Hepatic stellate cell (primary cell): ENCODE measurements at regions not wholly inside any gene's neighbourhood (a gene's known extent, or its start where the extent isn't known, plus 50 kb on each side); places are given as distances from the start of the nearest gene placed in this dataset.

Experiments used
- DNase-seq: peaks from one replicate; pipeline ENCODE4 v3.0.0; 2011; ENCODE audit warnings: low spot score

DNA sequence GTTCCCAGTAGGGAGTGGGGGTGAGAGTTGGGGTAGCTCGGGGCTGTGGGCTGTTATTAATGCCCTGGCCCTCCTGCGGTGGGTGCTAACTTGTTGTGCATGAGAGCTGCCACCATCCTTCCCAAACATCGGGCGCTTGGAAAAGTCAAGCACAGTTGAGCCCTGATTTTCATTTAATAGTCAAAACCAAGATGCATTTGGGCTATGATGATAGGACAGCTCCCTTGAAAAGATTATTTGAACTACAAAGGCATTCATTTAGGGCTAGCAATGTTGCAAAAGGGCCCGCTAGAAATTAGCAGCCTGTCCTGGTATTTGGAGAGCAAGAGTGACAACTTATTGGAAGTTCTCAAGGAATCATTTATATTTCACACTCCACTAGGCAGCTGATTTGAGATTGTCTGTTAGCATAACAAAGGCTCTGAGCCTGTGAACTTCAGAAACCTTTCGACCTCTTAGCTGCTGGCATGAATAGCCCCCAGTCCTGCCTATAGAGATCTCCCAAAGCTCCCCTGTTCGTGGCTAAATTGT, 128.2 kb upstream of the TMEM161B start:
- no peak for DNase-seq

DNA sequence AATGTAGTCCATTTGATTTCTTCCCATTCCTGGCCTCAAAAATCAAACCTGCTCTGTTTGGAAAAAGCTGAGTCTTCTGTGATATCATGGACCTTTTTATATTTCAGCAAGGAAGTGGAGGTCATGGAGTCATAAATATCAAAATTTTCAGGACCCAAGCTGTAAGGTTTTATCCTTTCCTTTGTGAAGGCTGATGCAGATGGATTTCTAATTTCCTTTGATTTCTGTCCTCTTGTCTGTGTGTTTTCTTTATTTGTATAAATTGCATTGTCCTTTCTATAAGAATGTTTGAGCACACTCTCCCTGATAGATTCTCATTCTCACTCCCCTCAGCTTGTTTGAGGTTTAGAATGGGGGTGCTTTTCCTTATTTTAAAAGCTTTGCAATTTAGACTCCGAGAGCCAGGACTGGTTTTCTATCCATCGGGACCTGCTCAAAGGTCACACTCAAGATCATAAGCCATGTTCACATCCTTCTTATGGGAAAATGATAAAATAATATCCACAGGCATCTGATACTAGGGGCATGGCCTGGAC, 127.4 kb upstream of the TMEM161B start:
- no peak for DNase-seq

DNA sequence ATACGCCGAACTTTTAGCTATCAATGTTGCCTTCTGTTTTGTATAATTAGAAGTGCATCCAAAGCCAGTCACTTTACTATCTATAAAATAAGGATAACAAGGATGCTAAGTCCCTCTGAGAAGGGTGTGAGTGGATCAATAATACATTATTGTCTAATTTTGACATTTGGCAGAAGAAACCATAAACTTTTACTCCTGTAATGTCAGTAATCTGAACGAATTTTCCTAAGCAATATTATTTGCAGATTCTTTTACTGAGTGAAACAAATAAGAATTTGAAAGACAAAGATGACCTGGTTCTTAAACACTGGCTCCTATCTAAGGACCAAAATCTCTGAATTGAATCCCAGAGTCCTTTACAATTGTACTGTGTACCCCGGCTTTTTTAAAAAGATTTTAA, 126.6 kb upstream of the TMEM161B start:
- DNase-seq, result no peak

GRCh38 chr5:88394536-88395175, 126.0 kb upstream of the TMEM161B start:
- no peak for DNase-seq

DNA sequence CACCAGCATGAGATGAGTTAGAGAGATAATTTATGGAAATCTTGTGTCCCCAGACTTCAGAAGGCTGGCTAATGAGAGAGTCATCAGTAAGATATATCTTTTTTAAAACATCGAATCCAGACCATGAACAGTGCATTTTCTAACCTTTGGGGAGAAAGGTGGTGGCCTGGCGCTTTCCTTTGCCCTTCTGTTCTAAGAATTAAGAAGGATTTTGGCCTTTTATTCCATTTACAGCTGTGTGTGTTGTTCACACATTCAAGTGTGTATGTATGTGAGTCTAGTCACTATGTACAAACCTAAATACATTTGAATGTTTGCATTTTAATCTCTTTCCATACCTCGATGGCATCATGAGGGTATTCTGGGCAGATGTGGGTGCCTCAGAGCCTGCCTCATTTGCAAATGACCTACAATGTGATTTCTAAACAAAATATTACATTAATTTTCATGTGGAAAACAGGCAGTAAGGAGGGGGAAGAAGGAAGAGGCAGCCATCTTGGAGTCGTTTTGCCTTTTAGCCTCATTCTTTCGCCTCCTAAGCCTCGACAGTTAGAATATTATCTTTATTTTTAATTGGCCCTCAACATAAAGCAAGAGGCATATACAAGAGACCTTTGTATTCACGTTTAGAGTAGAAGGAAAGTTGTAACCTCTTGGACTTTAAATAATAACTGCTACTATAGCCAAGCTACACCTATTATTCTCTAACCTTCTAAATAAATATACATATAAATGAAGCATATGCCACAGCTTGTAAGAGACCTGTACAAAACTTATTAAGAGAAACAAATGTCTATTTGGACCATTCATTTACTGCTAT, 125.3 kb upstream of the TMEM161B start:
- DNase-seq, result no peak

DNA sequence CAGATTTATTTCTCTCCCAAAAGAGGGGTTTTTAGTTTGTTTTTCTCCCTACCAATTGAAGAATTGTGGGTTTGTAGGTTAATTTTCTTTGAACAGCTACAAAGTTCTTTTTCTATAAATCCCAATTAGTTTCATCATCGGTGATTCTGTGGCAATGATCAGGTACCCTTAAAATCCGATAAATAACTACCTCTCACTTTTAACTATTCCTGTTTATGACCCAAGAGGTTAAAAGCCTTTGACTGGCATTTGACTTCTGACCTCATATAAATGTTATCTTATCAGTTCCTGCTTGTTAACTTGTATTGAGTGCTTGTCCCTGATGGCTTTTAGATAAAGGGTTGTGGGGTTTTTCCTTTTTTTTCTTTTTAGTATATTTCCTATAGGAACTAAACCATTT, 124.4 kb upstream of the TMEM161B start:
- DNase-seq, result no peak

- DNase-seq, result no peak
Measured at GRCh38 chr5:88391991-88392390, 123.3 kb upstream of the TMEM161B start.

- DNase-seq, result no peak
Measured at GRCh38 chr5:88391116-88391515, 122.5 kb upstream of the TMEM161B start.

DNA sequence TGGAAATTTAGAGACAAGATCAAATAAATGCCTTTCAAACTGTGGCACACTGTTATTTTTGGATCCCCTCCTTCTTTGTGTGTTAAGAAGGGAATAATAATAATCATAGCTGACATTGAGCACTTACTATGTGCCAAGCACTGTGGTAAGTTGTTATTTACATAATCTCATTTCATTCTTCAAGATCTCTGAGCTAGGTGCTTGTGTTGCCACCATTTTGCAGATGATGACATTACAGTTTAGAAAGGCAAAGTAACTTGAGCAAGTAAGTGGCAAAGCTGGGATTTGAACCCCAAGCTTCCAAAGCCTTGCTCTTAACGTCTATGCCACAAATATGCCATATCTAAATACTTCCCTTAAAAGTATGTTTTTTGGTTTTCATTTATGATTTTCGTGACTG, 121.8 kb upstream of the TMEM161B start:
- DNase-seq, result no peak

DNA sequence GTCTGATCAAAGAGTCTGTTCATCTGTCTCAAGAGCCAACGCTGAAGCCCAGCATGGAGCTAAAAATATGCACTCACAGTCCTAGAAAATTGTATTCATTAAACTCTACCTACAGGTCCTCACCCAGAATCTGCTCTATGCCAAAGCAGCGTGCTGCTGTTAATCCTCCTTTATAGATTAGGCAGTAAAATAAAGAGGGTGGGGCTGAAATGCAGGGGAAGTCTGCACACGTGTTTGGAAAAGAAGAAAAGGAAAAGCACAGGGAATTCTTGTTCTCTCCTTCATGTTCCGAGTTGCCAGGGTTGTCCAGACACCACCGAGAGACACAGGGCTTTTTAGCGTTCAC, 121.4 kb upstream of the TMEM161B start:
- no peak for DNase-seq

- DNase-seq, result no peak
Measured at GRCh38 chr5:88389338-88390095, 120.9 kb upstream of the TMEM161B start.

- DNase-seq, result no peak
Measured at GRCh38 chr5:88388476-88389337, 120.1 kb upstream of the TMEM161B start.

- no peak for DNase-seq
Measured at GRCh38 chr5:88384886-88385285, 116.2 kb upstream of the TMEM161B start.

- DNase-seq, result no peak
Measured at GRCh38 chr5:88380332-88380731, 111.7 kb upstream of the TMEM161B start.

GRCh38 chr5:88377705-88378656, 109.3 kb upstream of the TMEM161B start:
- no peak for DNase-seq

- DNase-seq, result no peak
Measured at GRCh38 chr5:88377240-88377639, 108.6 kb upstream of the TMEM161B start.

DNA sequence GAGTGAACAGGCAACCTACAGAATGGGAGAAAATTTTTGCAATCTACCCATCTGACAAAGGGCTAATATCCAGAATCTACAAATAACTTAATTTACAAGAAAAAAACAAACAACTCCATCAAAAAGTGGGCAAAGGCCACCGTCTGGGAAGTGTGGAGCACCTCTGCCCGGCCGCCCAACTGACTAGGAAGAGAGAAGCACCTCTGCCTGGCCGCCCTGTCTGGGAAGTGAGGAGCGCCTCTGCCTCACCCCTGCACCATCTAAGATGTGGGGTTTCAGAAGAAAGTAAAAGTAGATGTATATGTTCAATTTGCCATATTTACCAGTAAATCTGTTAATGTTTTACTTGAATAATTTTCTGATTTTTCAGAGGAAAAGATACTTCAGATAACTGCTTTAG, 108.1 kb upstream of the TMEM161B start:
- DNase-seq, result no peak

- DNase-seq, result no peak
Measured at GRCh38 chr5:88374391-88374790, 105.7 kb upstream of the TMEM161B start.

GRCh38 chr5:88370824-88371223, 102.2 kb upstream of the TMEM161B start:
- DNase-seq, result no peak

DNA sequence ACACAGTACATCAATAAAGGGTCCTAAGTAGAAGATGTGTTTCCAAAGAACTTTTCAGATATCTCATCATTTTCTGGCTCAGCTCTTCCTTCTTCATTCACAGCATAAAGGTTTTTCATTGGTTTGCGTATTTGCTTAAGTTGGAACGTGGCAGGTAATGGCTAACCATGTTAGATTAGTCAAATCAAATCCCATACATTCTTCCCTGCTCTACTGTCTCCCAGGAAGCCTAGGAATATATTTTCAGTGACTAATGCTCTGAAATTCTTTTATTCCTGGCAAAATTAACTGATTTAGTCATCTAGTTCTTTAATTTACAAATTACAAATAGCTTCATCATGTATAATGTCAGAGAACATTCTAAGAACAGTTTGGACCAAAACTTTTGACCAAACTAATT, 99.6 kb upstream of the TMEM161B start:
- no peak for DNase-seq
